Stomach (tissue), 4 donors: ENCODE measurements at regions not wholly inside any gene's neighbourhood (a gene's known extent, or its start where the extent isn't known, plus 50 kb on each side); places are given as distances from the start of the nearest gene placed in this dataset.

Source experiments
- EP300 ChIP-seq: sonication (generic); formaldehyde crosslinking; IDR thresholded peaks from one replicate; pipeline ENCODE4 v1.6.1; 2017; ENCODE audit warnings: antibody characterized with exemption
- POLR2A ChIP-seq, 4 donors: fragments of 450-650 bp; IDR thresholded peaks; one replicate each; pipeline ENCODE4 v1.6.1; 2016; ENCODE audit warnings: antibody characterized with exemption in 4 of 4, control low read depth in 2 of 4, mild to moderate bottlenecking in 1 of 4, moderate library complexity in 1 of 4
- POLR2AphosphoS5 ChIP-seq, 3 donors: sonication (generic); formaldehyde crosslinking; IDR thresholded peaks; one replicate each; pipeline ENCODE4 v1.6.1; 2016; ENCODE audit warnings: antibody characterized with exemption in 3 of 3
- TF ChIP-seq, protein P1 (sequence below), 7 experiments: fragments of 450-650 bp in 4 of 7; fragments of 200-600 bp in 3 of 7; sonication (generic) in 3 of 7; IDR thresholded peaks; one replicate each; pipeline ENCODE4 v1.5.1; 2016 to 2019; ENCODE audit warnings: antibody characterized with exemption in 7 of 7, control low read depth in 2 of 7, mild to moderate bottlenecking in 1 of 7

DNA sequence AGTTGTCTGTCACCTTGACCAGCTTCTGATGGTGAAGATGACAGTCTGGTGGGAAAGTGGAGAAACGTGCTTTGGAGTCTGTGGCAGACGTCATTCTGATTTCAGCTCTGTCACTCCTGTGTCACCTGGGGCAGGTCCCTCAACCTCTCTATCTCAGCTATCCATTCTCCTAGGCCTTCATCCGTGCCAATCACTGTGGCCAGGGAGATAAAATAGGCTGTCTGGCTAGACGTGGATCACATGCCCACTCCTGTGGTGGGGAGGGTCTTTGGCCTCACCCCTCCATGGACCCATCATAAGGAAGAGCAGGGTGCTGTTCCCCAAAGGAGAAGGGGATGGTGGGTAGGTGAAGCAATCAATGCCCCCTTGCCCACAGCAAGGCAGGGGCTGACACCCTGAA, 140.3 kb downstream of the ACTL8 start:
- TF ChIP-seq, protein P1, sequence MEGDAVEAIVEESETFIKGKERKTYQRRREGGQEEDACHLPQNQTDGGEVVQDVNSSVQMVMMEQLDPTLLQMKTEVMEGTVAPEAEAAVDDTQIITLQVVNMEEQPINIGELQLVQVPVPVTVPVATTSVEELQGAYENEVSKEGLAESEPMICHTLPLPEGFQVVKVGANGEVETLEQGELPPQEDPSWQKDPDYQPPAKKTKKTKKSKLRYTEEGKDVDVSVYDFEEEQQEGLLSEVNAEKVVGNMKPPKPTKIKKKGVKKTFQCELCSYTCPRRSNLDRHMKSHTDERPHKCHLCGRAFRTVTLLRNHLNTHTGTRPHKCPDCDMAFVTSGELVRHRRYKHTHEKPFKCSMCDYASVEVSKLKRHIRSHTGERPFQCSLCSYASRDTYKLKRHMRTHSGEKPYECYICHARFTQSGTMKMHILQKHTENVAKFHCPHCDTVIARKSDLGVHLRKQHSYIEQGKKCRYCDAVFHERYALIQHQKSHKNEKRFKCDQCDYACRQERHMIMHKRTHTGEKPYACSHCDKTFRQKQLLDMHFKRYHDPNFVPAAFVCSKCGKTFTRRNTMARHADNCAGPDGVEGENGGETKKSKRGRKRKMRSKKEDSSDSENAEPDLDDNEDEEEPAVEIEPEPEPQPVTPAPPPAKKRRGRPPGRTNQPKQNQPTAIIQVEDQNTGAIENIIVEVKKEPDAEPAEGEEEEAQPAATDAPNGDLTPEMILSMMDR (IDR thresholded peaks at IDR 0.05): no peak
- TF ChIP-seq POLR2AphosphoS5 (IDR thresholded peaks at IDR 0.05) (no peak), POLR2A (IDR thresholded peaks at IDR 0.05) (no peak), EP300 (no peak)
